Choroid plexus epithelial cell (primary cell): ENCODE measurements at regions not wholly inside any gene's neighbourhood (a gene's known extent, or its start where the extent isn't known, plus 50 kb on each side); places are given as distances from the start of the nearest gene placed in this dataset.

Source experiments
- DNase-seq: peaks from one replicate; pipeline ENCODE4 v3.0.0-alpha.2; 2010; ENCODE audit warnings: low read depth
- H3K4me3 ChIP-seq: 2 replicates; pipeline ENCODE4 v1.5.1; 2011; ENCODE audit warnings: low read depth, mild to moderate bottlenecking, control low read depth, low read length, moderate library complexity
- TF ChIP-seq, protein P1 (sequence below): conservative IDR thresholded peaks from 2 replicates; pipeline ENCODE4 v1.5.1; 2011; ENCODE audit warnings: low read depth, mild to moderate bottlenecking, control low read depth, inconsistent platforms, low read length, moderate library complexity

DNA sequence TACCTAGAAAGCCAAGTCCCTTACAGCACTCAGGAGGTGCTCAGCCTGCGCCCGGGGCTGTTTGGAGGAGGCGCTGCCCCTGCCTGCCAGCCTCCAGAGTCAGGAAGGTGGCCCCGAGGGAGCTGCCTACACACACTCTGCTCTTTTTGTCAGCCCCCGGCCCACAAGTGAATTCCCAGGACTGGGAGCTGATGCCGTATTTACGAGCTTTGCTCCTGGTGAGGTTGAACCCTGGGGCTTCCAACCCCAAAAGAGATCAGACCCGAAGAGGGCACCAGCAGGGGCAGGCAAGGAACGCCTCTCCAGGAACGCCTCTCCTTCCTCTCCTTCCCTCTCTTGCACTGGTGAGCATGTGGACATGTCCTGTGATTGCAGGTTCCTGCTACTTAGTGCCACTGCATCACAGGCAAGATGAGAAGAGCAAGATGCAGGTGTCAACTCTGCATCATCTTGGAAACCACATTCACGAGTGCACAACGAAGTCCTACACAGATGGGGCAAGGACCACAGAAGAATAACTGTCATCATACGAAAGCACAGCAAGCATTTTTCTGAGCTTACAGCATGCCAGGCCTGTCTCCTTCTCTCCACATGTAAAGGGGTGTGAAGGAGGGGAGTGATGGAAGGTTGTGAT lies 126.7 kb downstream of the NDUFA10 start:
- TF ChIP-seq, protein P1, sequence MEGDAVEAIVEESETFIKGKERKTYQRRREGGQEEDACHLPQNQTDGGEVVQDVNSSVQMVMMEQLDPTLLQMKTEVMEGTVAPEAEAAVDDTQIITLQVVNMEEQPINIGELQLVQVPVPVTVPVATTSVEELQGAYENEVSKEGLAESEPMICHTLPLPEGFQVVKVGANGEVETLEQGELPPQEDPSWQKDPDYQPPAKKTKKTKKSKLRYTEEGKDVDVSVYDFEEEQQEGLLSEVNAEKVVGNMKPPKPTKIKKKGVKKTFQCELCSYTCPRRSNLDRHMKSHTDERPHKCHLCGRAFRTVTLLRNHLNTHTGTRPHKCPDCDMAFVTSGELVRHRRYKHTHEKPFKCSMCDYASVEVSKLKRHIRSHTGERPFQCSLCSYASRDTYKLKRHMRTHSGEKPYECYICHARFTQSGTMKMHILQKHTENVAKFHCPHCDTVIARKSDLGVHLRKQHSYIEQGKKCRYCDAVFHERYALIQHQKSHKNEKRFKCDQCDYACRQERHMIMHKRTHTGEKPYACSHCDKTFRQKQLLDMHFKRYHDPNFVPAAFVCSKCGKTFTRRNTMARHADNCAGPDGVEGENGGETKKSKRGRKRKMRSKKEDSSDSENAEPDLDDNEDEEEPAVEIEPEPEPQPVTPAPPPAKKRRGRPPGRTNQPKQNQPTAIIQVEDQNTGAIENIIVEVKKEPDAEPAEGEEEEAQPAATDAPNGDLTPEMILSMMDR = no peak
- DNase-seq = no peak
- no peak overlapping the region for H3K4me3 ChIP-seq

DNA sequence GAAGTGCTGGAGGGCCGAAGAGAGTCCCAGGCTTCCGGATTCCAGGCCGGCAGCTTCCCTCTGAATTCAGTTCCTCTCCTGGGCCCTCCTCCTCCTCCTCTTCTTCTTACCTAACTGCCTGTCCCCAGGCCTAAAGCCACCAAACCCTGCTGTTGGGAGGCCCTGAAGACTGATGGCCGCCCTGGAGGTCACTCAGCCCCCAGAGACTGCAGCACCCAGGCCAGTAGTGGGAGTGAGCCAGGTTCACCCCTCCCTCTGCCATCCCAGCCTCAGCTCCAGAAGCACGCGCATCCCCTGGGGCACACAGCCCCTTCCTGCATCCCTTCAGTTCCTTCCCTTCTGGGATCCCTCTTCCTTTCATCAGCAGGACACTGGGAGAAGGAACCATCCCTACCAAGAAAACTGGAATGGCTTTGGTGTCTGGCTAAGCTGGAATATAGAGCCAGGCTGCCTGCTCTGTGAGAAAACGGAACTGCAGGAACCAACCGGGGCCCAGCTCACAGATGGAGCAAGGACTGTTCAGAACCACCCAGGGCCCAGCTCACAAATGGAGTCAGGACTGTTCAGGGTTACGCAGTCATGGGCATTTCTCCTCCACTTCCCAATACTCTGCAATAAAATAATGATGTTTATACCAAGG lies 127.4 kb downstream of the NDUFA10 start:
- DNase-seq = no peak
- H3K4me3 ChIP-seq = no peak overlapping the region
- TF ChIP-seq, protein P1 = no peak

DNA sequence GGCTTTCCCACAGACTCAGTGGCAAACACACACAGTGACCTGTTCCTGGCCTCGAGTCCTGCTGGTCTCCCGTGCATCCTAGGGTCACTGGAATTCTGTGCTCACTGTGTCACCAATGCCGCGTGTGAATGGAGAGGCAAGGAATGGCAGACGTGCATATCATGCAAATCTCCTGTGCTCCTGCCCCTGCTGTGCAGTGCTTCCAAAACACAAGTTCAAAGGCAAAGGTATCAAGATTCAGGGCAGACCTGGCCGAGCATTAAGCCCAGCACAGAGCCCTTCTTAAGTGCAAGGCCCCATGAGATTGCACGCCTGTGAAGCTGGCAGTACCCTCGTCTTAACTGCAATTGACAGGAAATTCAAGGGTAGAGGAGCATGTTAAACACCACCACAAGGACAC lies 129.1 kb downstream of the NDUFA10 start:
- DNase-seq = no peak
- TF ChIP-seq, protein P1 = no peak
- no peak overlapping the region for H3K4me3 ChIP-seq

DNA sequence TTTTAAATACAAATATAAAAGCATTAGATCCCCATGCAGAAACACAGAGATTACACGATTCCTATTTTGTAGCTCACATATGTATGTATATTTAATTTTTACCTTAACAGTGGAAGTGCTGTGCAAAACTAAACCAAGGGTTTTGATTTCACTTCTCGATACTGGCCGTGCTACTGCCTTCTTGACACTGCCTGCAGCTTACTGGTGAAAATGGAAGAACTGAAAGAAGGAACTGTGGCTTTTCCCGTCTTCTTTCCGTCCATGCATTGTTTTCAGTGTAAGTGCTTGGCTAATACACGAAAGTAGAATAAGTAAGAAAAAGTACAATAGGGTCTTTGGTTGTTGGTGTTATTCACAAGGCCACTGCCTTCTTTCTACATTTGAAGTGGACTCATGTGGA lies 129.5 kb downstream of the NDUFA10 start:
- H3K4me3 ChIP-seq = no peak overlapping the region
- no peak for DNase-seq
- TF ChIP-seq, protein P1 = no peak

DNA sequence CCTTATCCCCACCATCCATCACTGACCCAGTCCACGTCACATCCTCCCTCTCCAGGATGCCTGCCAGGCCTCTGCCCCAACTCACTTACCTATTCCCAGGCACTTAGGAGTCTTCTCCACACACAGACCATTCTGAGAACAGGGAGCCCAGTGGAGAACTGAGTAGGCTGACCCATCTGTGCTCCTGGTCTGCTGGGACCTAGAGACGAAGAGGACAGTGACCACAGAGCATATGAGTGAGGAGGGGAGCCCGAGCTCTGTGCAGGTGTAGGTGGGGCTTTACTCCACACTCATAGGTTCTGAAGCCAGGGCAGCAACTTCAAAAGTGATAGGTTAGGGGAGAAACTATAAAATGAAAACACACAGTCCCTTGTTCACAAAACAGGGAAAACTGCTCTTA lies 130.0 kb downstream of the NDUFA10 start:
- TF ChIP-seq, protein P1 = no peak
- H3K4me3 ChIP-seq = no peak overlapping the region
- no peak for DNase-seq

DNA sequence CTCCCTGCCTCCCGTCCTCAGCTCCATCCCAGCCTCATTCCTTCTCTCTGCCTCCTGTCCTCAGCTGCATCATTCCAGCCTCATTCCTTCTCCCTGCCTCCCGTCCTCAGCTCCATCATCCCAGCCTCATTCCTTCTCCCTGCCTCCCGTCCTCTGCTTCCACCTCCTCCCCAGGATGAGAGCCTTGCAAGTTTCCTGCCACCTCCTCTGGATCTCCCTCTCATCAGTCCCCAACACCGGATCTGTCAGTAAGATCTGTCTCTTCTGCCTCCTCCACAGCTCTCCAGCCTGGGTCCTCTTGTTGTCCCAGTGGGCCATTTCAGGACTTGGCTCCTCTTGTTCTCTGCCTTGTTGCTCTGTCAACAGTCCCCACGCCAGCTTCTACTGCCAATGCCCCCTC lies 130.9 kb downstream of the NDUFA10 start:
- TF ChIP-seq, protein P1 = no peak
- no peak for DNase-seq
- no peak overlapping the region for H3K4me3 ChIP-seq

DNA sequence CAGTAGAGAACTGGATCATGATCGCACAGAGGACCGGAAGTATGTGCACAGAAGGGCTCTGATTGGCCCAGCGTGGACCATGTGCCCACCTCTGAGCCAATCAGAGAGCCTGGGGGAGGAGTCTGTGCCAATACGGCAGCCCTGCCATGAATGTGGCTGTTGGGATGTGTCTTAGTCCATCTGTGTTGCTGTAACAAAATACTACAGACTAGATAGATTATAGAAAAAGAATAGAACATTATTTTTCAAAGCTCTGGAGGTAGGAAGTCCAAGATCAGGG lies 132.0 kb downstream of the NDUFA10 start:
- H3K4me3 ChIP-seq = no peak overlapping the region
- TF ChIP-seq, protein P1 = no peak
- no peak for DNase-seq
